MM.1S (cell line): ENCODE measurements at regions not wholly inside any gene's neighbourhood (a gene's known extent, or its start where the extent isn't known, plus 50 kb on each side); places are given as distances from the start of the nearest gene placed in this dataset.

Experiments
- CTCF ChIP-seq: fragments of 300-600 bp; sonication (generic); IDR thresholded peaks from 2 replicates; pipeline ENCODE4 v1.5.1; 2016; ENCODE audit warnings: antibody characterized with exemption, low read length, mixed read lengths
- EZH2 ChIP-seq: fragments of 300-600 bp; sonication (generic); optimal IDR thresholded peaks from 2 replicates; pipeline ENCODE3; 2017; ENCODE audit warnings: low read depth, mild to moderate bottlenecking, antibody characterized with exemption, low read length, mixed read lengths
- EZH2phosphoT487 ChIP-seq: fragments of 300-600 bp; sonication (generic); IDR thresholded peaks from 2 replicates; pipeline ENCODE4 v1.6.1; 2018; ENCODE audit warnings: antibody characterized with exemption, low read length

GRCh38 chr12:131464081-131464480 is 246.8 kb upstream of the SFSWAP start:
- TF ChIP-seq CTCF = no peak
- TF ChIP-seq EZH2 = no peak
- TF ChIP-seq EZH2phosphoT487 = no peak
